ENCODE measurements at regions not wholly inside any gene's neighbourhood (a gene's known extent, or its start where the extent isn't known, plus 50 kb on each side); places are given as distances from the start of the nearest gene placed in this dataset.
A peak's percentile ranks its signal among the peaks of the same experiment; 100 is the strongest.

DNA sequence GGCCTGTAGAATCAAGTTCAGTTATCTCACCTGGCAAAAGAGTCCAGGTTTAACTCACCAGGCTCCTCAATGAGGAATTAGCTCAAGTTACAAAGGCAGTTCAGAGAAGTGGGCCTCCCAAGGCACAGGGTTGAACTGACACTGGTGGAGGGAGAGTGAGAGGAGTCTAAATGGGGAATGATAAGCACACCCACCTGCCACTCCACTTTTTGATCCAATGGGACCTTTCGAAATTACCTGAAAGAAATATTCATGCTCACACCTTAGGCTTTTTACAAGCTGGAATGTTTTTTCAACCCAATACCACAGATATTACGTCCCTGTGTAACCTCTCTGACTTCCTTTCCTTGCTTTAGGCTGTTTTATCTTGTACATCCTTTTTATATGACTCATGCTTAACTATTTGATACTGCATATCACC lies 642.7 kb upstream of the TENM4 start:
- Histone ChIP-seq H2AK5ac (ENCODE audit: low read depth, low read length) (no peak overlapping the region), H3K56ac (ENCODE audit: extremely low read depth, insufficient read depth, low read length) (no peak overlapping the region), H3K14ac (replicated peaks; ENCODE audit: low read depth, low read length) (no peak overlapping the region), H3K4me1 (ENCODE audit: control insufficient read depth, insufficient read depth, low read length) (peaks cover 2% of the 10 kb centered on the region; the same call in 1 of the 2 replicates), H3K9ac (ENCODE audit: low read depth, low read length) (no peak overlapping the region), H3K9me1 (ENCODE audit: insufficient read depth, low read length) (no peaks in the 10 kb centered on the region), H3K79me1 (ENCODE audit: low read depth in 1 of 2, low read length in 2 of 2) (no peaks in the 10 kb centered on the region), H4K20me1 (ENCODE audit: insufficient read depth, low read length) (no peaks in the 10 kb centered on the region), H3K27me3 (ENCODE audit: control insufficient read depth, insufficient read depth, low read length) (peaks cover 4% of the 10 kb centered on the region), H4K91ac (ENCODE audit: insufficient read depth, low read depth, low read length) (no peak overlapping the region), H3K23ac (ENCODE audit: low read depth, low read length) (no peak overlapping the region), H3K4me3 (ENCODE audit: insufficient read depth, low read depth, low read length) (no peak overlapping the region), H3K4ac (ENCODE audit: low read depth, low read length) (no peak overlapping the region), H2BK5ac (ENCODE audit: low read depth, low read length, poor library complexity, severe bottlenecking) (no peak overlapping the region), H2BK120ac (ENCODE audit: low read depth, low read length) (no peak overlapping the region), H2AK9ac (replicated peaks; ENCODE audit: low read depth, low read length, poor library complexity) (peak overlapping the region; percentile 50), H4K8ac (ENCODE audit: low read depth in 2 of 2, low read length in 2 of 2) (no peak overlapping the region), H3K18ac (ENCODE audit: low read depth, low read length) (no peak overlapping the region), H2BK15ac (ENCODE audit: low read depth, low read length) (no peak overlapping the region), H4K5ac (ENCODE audit: low read depth, low read length) (no peak overlapping the region), H3K27ac (ENCODE audit: insufficient read depth, low read length) (no peak overlapping the region), H3K36me3 (ENCODE audit: control insufficient read depth, insufficient read depth, low read length) (no peaks in the 10 kb centered on the region), H2AFZ (replicated peaks; ENCODE audit: low read length, poor library complexity) (no peak overlapping the region), H3K4me2 (ENCODE audit: low read depth, low read length) (no peak overlapping the region), H2BK20ac (ENCODE audit: low read depth, low read length) (no peak overlapping the region), H3K9me3 (ENCODE audit: control insufficient read depth, insufficient read depth, low read length) (no peaks in the 10 kb centered on the region)
- BruUV-seq (replicated peaks): no TSS peak
- TF ChIP-seq SMC3 (IDR thresholded peaks at IDR 0.05; ENCODE audit: low read depth, low read length) (no peak), MAZ (IDR thresholded peaks at IDR 0.05; ENCODE audit: borderline replicate concordance, low read depth, low read length) (no peak), MXI1 (IDR thresholded peaks at IDR 0.05; ENCODE audit: borderline replicate concordance, low read depth, low read length) (no peak), RCOR1 (IDR thresholded peaks at IDR 0.05; ENCODE audit: insufficient replicate concordance, low read length) (no peak), RFX5 (IDR thresholded peaks at IDR 0.05; ENCODE audit: low read depth, low read length) (no peak), MAFK (IDR thresholded peaks at IDR 0.05; ENCODE audit: low read depth, low read length) (no peak), POLR2A (IDR thresholded peaks at IDR 0.05; ENCODE audit: low read depth, low read length) (no peak)
- TF ChIP-seq, protein P1, sequence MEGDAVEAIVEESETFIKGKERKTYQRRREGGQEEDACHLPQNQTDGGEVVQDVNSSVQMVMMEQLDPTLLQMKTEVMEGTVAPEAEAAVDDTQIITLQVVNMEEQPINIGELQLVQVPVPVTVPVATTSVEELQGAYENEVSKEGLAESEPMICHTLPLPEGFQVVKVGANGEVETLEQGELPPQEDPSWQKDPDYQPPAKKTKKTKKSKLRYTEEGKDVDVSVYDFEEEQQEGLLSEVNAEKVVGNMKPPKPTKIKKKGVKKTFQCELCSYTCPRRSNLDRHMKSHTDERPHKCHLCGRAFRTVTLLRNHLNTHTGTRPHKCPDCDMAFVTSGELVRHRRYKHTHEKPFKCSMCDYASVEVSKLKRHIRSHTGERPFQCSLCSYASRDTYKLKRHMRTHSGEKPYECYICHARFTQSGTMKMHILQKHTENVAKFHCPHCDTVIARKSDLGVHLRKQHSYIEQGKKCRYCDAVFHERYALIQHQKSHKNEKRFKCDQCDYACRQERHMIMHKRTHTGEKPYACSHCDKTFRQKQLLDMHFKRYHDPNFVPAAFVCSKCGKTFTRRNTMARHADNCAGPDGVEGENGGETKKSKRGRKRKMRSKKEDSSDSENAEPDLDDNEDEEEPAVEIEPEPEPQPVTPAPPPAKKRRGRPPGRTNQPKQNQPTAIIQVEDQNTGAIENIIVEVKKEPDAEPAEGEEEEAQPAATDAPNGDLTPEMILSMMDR (conservative IDR thresholded peaks at IDR 0.05; ENCODE audit: low read depth, low read length): no peak
- DNase-seq (no peak), ATAC-seq (ENCODE audit: low read depth) (no peak)
- WGBS, 2 experiments (ENCODE audit: extremely low coverage in 2 of 2, insufficient read length in 1 of 2): no CpG with 5 or more reads among the region's 2 CpGs
- in situ Hi-C loops (cut with MboI; ENCODE audit: low sequenced_read_pairs): no loop called here
- intact Hi-C loops (cut with micrococcal nuclease): no loop called here
- ChIA-PET CTCF (no interaction called here), POLR2A (ENCODE audit: unreplicated experiment) (no interaction called here)
- dilution Hi-C loops (cut with HindIII; ENCODE audit: low sequenced_read_pairs, unreplicated experiment): no loop called here
